HL-60/S4 treated with retinoic acid at 250 ng/mL for 4 days and 3 days (cell line): ENCODE measurements at regions not wholly inside any gene's neighbourhood (a gene's known extent, or its start where the extent isn't known, plus 50 kb on each side); places are given as distances from the start of the nearest gene placed in this dataset.

Experiments used
- in situ Hi-C: fragments of 300-500 bp; cut with MboI; formaldehyde crosslinking; loops from 2 replicates; pipeline ENCODE4 v1.7.0; 2022; ENCODE audit warnings: low sequenced_read_pairs

DNA sequence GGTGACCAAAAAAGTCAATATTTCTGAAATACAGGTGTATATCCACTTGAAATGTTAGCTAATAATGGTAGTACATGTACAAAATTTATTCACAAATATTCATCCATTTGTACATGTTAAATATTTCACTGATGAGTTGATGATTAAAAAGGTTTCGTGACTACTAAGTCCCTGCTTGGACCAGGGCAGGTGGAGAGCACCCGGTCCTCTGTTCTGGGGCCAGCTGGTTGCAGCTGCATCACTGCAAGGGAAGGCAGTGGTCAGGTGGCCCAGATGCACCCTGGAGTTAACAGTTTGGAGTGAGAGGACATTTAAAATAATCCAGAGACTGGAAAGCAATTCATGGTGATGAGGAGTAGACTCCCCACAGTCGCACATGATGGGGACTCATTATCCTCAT, 141.2 kb downstream of the ZBTB18 start:
- in situ Hi-C loops, result no loop called here

DNA sequence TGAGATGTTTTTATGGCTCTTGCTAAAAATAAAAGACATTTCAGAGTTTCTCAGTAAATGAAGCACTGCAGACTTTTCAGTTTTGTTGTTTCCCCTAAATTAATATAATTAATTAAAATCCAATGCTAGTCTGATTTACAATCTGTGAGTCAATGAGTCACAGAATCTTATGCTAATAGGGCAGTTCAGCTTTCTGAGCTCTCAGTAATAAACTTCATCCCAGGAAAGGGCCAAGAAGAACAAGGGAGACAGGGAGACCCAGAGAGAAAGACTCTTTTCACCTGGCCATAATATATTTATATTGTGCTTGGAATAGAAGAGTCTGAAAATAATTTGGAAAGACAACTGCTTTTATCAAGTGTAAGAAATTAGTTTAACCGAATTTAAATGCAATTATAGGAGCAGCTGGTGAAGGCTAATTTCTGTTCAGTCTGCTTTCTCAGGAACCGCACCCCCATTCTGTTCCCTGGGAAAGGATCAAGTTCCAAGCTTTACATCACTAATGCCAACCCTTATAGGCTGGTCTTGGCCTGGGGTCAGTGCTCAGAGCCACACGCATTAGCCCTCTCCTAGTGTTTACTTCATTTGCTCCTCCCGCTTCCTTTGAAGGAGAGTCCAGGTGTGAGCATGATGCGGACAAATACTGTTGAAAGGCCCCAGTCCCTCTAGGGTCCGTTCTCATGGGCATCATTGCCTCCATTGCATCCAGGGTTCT, 145.6 kb downstream of the ZBTB18 start:
- in situ Hi-C loops, result no loop called here

DNA sequence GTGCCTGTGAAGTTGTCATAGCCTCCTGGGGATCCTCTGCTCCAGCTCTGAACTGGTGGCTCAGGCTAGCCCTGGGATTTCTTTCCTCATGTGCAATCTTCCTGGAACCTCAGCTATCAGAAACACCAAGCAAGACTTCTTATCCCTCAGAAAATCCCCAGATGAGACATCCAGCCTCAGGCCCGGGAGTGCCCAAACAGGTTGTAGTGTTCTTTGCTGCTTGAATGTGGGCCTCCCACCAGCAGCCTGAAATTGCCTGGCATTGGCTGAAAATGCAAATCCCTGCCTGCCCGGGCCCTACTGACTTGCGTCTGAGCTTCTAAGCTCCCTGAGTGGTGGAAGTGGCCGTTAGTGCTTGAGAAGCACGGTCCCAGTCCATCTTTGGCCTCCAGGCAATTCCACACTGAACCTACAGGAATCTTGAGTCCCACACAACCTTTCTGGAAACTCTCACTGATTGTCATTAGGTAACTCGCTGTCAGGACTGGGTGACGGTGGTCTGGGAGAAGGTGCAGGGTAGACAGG, 146.8 kb downstream of the ZBTB18 start:
- in situ Hi-C loops, result no loop called here

DNA sequence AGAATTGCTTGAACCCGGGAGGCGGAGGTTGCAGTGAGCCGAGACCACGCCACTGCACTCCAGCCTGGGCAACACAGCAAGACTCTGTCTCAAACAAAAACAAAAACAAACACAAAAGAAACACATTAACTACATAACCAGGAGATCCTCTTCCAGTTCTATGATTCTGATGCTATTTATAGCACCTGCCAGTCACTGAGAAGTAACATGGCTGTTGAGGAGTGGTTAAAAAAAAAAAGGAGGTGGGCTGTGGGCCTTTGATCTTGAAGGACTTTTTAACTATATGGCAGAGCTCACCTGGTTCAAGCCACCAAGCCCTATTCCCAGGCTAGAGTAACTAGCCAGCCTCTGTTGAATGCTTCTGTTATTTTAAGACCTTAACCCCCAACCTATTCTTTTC, 148.8 kb downstream of the ZBTB18 start:
- in situ Hi-C loops, result no loop called here

DNA sequence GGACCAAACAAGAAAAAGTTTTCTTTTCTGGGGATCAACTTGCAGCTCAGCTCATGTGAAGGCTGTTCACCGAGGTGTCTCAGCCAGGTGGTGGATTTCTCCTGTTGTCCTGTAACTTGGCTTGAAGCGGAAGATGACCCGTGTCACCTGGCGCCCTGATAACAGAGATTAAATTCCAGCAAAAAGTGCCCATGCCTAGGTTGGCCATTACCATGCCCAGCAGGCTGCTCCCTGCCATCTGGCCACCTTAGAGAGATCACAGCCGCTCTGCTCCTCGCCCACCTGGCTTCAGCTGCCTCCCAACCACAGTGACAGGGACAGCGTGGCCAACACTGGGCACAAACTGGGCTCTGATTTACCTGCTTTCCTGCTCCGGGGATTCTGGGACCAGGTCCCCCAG, 149.5 kb downstream of the ZBTB18 start:
- in situ Hi-C loops, result no loop called here

DNA sequence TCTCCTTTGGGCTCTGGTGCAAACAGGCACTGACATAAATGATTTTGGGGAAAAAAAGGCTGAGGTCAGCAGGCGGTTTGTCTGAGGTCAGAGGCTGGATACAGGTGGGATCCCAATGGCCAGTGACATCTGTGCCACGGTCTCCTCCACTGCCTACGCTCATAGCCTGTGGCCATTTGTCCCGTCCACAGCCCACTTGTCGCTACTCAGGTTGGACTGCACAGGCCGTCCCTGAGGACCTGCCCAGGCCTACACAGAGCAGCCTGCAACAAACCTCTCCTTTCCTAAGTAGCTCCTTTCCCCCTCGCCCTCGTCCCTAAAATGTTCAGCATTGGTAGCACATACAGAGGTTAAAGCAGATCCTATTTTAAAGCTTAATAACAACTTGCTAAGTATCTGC, 150.7 kb downstream of the ZBTB18 start:
- in situ Hi-C loops, result no loop called here

DNA sequence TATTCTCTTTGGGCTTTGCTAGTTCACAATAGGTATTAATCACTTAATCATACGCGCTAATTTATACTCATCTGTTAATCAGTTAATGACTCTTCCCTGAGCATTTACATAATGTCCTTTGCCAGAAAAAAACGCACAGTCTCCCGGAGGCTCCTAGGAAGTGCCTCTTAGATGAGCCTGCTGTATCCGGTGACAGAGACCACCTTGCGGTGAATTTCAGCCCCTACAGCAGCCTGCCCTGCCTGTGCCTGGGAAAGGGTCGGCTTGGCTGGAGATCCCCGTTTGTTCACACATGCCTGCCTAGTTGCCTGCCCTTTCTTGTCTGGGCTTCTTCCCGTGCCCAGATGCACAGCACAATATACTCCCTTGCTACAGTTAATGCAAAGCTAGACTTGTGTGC, 152.9 kb downstream of the ZBTB18 start:
- in situ Hi-C loops, result no loop called here

DNA sequence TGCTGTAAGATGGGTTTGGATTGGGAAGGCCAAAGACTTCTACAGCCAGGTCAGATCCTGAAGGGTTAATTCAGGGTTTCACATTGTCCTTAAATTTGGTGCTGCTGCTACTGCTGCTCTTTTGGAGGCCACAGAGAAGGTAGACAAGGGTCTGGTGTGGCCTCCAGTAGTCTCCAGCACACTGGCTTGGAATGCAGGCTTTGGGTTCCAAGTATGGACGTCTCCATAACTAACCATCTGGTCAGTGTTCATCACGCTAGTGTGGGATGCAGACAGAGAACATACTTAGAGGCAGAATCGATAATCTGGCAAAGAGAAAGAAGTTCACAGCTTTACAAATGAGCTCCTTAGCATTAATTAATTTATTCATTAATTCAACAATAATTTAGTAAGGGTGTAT, 154.1 kb downstream of the ZBTB18 start:
- in situ Hi-C loops, result no loop called here

DNA sequence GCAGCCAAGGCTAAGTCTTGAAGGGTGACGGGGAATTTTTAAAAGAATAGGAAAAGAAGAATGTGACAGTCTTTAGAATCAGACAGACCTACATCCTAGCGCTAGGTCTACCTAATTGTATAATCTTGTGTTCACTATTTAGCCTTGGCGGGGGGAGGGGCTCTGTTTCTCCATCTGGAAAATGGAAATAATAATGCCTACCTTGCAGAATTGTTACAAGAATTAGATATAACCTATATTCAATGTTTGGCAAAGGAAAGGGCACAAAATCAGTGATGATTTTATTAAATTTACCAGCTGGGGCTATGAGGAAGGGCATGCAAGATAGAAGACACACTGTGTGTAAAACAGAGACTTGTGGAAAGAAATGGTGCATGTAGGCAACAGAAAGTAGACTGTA, 154.8 kb downstream of the ZBTB18 start:
- in situ Hi-C loops, result no loop called here

DNA sequence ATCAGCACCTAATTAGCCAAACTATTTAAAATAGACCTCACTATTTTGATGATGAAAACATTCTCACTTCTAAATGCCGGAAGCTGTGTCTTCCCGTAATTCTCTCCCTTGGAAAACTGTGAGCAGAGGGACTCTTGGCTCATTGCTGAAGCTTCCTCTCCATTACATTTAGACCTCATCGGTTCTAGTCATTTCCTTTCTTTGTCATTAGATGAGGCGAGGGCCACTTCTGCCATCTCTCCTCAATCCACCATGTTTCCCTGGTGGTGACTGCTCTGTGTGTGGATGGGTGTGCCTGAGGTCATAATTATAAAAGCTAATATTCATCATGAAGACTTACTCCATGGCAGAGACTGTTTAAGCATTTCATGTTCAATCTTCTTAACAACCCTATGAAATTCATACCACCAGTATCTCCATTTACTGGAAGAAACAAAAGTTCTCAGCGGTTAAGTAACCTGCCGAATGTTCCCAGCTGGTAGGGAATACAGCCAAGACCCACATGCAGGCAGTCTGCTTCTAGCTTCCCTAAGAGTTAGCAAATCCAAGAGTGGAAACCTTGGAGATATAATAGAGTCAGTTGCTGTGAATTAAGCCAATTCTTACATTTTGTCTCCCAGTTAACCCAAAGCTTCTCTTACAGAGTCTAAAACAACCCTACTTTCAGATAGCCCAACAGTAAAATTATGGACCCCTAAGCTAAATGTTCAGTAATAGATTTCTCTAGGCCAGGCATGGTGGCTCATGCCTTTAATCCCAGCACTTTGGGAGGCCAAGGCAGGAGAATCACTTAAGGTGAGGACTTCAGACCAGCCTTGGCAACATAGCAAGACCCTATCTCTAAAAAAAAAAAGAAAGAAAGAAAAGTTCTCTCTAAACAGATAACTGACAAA, 156.2 kb downstream of the ZBTB18 start:
- in situ Hi-C loops, result no loop called here

DNA sequence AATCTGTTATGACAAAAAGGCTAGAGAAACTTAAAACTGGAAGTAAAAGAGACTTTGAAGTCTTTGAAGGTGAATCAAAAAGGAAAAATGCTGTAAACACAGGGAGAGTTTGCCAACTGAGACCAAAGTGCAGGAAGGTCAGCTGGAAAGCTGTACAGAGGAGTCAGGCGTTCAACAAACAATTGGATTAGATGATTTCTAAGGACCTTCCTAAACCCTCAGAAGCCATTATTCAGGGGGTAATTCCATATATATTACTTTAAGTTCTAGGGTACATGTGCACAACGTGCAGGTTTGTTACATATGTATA, 156.8 kb downstream of the ZBTB18 start:
- in situ Hi-C loops, result no loop called here

DNA sequence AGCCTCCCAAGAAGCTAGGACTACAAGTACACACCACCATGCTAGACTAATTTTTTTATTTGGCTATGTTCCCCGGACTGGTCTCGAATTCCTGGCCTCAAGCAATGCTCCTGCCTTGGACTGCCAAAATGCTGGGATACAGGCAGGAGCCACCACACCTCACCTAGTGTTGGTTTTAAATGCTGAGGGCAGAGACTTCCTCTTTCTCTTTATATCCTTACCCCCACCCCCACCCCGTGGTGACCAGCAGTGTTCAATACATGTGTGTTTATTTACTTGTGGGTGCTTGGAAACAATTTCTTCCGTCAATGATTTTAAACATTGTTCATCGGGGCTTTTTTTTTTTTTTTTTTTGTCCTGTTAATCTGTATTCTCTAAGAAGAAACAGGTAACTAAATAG, 158.9 kb downstream of the ZBTB18 start:
- in situ Hi-C loops, result no loop called here

DNA sequence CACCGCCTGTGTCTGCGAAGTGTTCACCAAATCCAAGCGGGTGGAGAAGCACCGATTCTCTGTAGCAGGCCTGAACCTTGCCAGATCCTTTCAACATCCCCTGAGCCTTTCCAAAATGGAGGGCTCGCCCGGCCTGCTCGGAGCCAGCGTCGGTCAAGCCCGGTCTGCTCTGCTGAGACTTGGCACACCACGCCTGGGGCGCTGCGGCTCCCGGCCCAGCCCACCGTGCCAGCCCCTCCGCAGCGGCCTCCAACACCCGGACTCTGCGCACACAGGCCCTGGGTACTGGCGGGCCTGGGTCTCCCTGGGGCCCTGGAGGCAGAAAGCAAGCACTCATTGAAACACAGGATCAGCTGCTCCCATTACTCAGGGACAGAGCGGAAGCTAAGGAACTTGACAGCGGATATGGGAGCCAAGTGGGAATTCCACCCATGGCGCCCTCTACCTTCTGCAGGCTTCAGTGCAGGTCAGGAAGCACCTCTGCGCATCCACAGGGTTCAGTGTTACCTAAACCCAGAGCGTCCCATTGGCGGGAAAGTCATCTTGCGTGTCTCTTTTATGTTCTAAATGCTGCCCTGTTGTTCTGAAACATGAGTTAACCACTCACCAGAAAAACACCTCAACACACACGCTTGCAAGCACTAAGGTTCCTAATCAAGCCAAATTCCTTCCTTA, 159.9 kb downstream of the ZBTB18 start:
- in situ Hi-C loops, result no loop called here

DNA sequence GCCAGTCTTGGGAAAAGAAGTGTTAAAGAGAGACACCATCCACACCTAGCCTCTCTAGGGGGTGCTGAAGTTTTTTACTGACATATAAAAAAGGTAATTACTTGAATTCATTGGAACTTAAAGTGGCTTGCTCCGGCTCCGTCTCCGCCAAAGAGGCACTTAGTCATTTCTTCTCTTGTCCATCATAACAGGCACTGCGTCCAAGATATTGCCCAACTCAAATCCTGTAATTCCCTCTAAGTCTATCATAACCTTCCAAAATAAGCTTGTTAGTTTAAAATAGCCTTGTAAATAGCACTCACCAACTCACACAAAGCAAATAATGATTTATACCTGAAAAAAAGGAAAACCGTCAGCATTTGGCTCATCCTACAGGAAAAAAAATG, 160.5 kb downstream of the ZBTB18 start:
- in situ Hi-C loops, result no loop called here

DNA sequence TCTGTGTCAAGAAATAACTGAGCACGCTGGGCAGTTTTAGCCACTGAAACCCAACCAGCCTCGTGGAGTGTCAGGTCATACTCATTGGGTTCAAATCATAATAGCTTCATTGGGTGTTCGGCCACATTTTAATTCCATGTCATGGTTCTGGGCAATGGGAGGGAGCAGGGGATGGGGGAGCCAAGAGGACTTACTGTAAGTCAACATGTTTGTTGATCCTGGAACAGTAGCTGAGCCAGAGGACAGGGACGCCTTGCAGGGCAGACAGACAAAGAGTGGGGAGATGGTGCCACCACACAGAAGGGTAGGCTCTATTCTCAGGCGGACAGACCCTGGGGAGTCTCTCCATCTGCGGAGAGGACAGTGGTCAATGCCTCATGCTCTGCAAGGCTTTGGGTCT, 161.1 kb downstream of the ZBTB18 start:
- in situ Hi-C loops, result no loop called here

DNA sequence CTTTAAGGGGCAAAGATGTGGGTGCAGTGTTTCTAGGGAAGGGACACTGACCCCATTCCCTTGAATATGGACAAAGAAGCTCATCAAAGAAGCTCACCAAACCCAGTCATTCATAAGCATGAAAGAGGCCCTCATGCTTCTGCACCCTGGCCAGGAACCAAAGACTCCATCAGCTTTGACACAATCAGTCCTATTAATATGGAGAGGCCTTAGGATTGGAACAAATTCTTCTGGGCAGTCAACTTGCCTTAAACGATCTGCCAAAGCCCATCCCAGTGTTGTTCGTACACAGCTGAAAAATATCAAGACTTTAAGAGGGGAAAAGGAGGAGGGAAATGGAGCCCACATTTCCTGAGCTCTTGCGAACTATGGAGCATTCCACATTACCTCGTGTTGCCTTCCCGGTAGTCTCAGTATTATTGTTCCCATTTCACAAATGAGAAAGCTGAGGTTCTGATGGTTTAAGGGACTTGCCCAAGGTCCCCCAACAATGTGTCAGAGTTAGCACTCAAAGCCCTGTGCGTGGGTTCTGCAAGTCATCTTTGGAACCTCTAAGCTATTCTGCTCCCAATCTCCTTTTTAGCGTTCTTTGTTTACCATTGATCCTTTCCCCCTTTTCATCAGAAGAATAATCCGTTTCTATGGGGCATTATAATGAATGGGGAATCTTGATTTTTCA, 161.9 kb downstream of the ZBTB18 start:
- in situ Hi-C loops, result no loop called here

DNA sequence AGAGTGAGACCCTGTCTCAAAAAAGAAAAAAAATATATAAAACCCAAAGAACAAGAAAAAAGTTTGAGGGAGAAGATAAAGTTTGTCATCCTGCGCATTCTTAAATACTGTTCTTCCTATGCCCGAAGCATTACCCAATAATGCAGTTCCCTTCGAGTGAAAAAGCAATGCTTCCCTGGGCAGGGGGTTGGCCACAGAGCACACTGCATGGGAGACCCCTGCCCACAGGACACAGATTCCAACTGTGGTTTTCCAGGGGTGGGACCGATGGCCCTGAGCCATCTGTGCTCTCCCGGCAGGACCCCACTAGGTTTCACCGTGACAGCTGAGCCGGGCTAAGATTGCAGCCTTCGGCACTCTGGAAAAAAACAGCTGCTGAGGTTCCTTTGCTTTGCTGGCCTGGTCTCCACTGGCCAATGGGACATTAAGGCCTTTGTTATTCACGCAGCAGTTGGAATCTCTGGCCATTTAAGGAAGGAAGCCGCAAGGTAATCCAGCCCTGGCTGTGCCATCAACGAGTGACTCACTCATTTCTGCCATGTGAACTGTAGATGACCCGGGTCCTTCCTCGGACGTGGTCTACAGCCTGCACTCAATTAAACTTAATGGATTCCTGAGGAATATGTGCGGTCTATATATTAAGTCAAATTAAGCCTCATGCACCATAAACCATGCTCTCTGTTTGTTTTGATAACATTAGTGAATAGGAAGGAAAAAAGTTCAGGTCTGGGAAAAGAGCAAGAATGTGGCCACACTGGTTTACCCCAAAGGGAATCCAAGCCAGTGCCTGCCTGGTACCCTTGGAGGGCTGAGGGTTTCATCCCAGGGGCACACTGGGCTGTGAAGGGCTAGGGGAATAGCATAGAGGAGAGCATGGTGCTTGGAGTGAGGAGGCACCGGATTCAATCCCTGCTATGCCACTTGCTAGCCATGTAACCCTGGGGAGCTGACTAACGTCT, 163.2 kb downstream of the ZBTB18 start:
- in situ Hi-C loops, result no loop called here

DNA sequence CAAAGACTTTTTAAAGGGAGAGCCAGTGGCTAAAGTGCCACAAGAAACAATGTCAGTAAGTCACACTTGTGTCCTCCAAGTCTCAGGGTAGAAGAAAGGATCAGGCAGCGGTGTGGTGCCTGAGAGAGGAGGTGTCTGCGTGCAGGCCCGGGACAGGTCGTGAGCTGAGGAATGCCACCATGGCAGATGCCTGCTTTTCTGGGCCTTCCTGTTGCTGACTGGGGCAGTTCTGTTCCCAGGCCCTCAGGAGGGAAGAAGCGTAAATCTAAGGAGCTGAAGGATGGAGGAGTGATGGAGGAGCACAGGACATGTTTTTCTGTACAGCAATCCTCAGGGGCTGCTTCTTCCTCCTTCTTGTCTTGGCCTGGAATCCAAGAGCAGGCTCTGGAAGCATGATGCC, 165.8 kb downstream of the ZBTB18 start:
- in situ Hi-C loops, result no loop called here

DNA sequence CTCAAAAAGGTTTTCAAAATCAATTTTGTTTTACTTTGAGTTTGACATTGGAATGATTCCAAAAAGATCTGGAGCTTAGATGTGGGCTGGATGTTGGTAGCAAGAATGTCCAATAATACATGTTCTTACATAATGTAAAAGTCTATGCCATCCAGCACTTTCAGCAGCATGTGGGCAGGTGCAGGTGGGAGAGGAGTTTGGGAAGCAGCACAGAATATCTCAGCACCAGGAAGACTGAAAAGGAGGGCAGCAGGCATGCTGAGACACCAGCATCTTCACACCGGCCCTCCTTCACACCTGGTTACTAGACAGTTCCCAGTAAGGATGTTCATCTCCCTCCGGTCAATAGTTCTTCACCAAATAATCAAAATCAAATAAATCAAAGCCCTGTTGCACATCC, 166.6 kb downstream of the ZBTB18 start:
- in situ Hi-C loops, result no loop called here

DNA sequence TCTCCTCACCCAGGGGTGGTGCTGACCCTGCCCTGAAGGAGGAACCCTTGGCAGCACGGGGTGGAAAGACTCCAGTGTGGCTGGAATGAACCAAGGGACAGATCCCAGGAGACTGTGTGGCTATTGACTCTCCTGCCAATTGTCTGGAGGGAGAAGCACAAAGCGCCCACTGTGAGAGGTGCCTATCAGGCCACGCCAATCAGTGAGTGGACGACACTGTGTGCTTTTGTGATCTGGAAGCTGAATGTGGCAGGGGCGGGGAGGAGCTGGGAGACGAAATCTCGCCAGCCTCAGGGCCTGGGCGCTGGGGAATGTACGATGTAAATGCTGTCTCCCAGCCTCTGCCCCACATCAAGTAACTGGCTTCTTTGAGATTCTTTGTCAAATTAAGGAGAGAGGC, 167.1 kb downstream of the ZBTB18 start:
- in situ Hi-C loops, result no loop called here
